Activated CD4-positive, alpha-beta T cell treated with anti-CD3 and anti-CD28 coated beads, Interleukin-2, amount 50 U/mL, for 16 hours (primary cell): ENCODE measurements at regions not wholly inside any gene's neighbourhood (a gene's known extent, or its start where the extent isn't known, plus 50 kb on each side); places are given as distances from the start of the nearest gene placed in this dataset.
"Not testable (repeated sequence)": the region's sequence is repeated elsewhere in the genome, so short reads cannot be mapped to it uniquely, and the experiment has no call there.

Source experiments
- DNase-seq: peaks from one replicate; pipeline ENCODE4 v3.0.0-alpha.2; 2020

DNA sequence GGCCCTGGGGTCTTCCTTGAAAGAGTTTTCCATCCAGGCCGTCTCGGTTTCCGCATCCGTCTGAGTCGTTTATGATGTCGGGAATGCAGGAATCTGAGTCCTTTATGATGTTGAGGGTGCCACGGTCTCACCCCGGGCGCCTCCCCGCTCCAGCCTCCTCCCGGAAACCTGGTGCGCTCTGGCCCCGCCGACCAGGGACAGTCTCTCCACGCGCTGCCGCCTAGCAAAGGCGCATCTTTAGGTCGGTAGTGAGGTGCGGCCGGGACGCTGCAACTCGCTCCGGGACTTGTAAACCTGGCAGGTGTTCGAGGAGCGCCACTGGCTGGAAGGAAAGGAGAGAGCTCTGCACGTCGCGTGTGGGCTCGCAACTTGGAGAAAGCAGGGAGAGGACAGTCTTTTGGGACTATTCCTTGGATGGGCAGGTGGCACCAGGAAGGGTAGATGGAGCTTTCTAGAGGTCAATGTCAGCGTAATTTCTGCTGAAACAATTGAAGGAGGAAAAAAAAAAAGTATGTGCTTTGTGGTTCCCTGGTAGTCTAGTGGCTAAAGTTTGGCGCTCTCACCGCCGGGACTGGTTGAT lies 132.0 kb downstream of the FAM72B start:
- not testable (repeated sequence) for DNase-seq

DNA sequence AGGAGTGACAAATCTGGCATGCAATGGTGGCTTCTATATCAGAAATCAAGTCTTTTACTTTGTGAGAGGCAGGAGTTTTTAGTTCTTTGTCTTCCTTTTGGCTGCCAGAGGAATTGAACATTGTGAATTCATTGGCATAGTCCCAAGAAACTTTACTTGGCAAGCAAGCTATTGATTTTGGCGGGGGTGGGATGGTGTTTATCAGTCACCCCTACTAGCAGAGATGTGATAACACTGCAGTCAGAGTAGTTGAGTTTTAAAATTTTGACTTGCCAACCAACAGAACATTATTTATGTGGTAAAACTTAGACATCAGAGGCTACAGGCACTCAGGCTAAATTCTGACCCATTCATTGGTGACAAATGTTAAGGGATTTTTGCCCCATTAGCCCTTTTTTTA lies 129.2 kb downstream of the FAM72B start:
- DNase-seq = not testable (repeated sequence)

DNA sequence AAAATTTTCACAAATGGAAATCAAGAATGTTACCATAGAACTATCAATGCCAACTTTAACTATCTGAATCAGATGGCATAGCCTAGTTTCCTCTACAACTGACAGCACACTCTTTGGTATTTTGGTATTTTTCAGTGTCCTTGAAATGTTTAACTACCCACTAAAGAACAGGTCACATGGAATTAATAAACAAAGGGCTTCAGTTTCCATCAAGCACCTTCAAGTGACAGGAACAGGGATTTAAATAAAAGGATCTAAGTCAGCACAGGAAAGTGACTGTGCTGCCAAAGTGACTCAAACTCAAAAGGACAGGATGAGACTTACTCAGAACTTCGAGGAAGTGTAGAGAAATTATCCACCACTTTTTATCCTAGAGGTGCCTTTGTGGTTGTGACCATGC lies 117.2 kb downstream of the FAM72B start:
- not testable (repeated sequence) for DNase-seq

DNA sequence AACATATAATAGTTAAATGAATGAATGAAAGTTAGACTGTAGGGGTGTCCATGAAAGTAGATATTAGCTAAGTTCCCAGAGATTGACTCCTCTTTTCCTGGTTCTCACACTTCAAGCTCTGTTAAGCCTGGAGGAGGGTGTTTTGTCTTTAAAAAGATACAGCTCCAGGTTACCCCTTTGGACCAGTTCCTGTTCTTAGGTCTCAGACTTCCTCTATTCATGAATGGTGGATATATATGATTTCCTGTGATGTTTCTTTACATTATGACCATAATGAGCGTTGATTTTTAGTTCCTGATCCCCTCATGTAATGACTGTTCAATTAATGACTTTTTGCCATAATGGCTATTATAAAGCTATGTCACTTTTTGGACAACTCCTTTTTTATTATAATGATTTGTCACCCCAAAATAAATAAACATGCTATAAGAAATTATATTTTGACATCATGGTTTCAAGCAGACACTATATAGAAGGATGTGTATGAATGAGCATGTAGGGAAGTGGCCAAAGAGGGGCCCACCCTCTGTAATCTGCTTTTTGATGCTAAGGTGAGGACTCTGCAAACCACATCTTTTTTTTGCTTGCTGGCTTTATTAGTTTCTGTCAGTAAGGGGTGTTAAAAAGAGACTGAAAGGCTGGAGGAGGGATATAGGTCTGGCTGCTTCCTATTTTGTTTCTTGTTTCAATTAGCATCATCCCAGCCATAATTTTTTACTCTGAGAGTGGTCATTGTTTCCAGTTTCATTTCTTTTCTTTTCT lies 115.2 kb downstream of the FAM72B start:
- not testable (repeated sequence) for DNase-seq

DNA sequence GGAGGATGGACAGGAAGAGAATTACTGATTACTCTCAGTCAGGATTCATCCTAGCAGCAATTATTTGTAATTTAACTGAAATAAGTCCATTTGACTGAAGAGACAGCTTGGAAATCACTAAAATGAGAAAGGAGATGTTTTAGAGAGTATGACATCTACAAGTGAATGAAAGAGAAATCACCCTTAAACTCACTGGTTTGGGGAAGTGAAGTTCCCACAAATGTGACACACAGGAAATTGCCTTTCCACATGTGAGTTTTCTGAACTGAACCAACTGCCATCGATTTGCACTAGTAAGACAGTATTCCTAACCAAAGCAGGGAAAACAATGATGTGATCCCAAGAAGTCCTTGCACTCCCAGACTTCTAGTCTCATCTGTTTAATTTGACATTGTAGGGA lies 110.3 kb downstream of the FAM72B start:
- not testable (repeated sequence) for DNase-seq

DNA sequence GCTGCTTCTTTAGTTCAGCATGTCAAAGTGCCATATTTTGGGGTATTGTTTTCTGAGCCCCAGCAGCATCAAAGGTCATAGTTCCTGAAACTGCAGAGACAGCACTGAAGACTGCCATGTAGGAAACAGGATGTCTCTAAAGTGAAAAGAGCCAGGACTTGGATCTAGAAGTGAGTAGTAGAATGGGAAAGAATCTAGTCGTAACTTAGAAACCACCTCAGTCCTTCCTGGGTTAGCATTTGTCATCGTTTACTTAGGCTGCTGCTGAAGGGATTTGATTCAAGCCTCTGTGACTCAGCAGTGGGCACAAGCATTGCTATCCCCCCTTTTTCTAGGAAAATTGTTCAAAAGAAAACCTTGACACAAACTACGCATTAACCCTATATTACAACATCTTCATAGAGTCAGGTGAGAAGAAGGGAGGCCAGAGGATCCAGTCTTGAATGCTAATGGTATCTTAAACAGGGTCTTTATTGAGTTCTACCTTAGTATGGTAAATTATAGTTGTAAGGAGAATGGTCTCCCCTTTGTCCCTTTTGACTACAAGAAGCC lies 108.8 kb downstream of the FAM72B start:
- DNase-seq = peak; percentile 55

DNA sequence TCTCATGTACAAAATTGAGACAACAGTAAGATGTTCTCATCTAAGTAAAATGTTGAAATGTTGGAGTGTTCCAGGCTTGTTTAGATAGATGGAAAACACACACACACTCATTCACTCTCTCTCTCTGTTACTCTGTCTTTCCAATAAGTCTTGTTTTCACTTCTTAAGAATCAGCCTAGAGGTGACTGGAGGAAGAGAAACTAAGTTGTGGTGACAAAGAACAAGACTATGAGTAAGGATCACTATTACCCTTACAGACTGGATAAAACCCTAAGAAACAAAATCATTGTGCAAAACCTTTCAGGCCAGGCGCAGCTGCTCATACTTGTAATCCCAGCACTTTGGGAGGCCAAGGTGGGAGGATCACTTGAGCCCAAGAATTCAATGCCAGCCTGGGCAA lies 107.5 kb downstream of the FAM72B start:
- DNase-seq = not testable (repeated sequence)

DNA sequence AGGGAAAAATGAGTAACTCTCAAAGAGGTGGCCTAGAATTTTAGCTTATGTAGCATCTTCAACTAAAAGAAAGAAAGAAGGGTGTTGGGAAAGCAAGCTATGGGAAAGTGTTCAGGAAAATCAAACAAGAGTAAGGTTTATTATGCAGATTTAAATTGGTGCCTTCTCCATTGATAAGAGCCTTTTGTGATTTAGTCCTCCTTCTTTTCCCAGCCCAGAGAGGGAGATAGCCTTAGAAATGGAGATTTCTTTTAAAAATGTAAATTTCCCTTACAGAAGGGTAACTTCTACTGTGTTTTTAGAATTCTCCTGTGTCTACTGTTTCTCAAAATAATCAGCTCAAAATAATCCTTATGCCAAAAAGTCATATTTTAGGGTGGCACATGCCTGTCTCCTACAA lies 104.5 kb downstream of the FAM72B start:
- not testable (repeated sequence) for DNase-seq

DNA sequence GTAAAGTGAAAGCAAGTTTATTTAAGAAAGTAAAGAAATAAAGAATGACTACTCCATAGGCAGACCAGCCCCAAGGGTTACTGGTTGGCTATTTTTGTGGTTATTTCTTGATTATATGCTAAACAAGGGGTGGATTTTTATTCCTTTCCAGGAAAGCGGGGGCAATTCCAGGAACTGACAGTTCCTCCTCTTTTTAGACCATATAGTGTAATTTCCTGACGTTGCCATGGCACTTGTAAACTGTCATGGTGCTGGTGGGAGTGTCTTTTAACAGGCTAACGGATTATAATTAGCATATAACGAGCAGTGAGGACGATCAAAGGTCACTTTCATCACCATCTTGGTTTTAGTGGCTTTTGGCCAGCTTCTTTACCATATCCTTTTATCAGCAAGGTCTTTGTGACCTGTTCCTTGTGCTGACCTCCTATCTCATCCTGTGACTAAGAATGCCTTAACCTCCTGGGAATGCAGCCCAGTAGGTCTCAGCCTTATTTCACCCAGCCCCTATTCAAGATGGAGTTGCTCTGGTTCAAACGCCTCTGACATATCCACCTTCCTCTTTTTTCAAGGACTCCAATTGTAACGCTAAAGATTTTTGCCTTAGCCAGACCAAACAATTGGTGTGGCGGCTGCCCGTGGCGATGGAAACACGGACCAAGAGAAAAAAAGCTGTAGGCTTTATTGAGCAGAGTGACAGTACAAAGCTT lies 103.8 kb downstream of the FAM72B start:
- peak; percentile 70 for DNase-seq

DNA sequence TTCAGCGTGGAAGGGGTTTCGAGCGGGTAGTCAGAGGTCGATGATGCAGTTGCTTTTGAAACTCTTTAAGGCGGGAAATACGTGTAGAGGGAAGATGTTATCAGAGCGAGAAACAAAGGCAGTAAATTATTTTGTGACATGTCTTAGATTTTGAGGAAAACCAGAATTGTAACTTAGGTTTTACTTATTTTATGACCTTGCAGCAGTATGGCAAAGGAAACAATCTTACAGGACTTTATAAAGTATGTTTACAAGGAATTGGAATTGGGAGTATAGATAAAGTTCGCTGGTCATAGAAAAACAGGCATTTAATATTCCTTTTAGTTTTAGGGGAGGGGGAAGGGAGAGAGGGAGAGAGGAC lies 103.3 kb downstream of the FAM72B start:
- not testable (repeated sequence) for DNase-seq

DNA sequence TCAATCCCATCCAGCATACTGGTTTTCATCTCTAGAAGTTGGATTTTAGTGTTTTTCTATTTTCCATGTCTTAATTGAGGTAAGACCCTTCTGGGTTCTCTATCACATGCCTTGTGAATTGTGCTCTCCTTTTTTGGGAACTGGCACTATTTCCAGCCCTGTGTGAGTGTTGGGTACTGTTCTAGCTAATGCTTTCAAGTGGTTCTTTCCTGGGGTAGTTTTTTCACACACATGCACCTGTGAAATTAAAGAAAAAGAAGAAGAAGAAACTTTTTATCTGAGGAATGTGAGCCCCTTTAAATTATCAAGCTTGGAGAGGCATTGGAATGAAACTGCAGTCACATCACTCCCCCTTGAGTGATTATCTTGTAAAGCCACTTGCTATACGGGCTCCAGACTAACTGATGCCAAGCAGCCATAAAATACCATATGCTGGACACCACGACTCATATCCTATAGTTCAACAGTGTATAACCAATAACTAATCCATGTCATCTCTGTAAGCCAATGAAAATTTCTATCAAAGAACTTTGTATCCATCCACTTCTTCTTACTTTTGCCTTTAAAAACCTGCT lies 102.4 kb downstream of the FAM72B start:
- not testable (repeated sequence) for DNase-seq

DNA sequence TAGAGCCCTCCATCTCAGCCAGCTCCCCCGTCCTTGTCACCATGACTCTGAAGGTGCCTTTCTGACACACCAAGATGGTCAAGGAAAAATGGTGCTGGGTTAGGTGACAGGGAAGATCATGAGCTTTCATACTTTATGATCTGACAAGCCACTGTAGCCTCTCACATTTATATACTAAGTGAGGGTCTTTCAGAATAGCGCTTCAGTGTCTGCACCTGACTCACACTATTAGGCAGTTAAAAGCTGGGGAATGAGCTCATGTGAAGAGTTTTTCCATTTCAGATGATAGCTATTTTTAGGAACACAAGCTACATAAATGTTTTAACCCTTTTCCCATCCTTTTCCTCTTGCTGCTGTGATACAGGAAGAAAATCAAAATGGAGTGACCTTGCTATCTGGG lies 101.1 kb downstream of the FAM72B start:
- DNase-seq = not testable (repeated sequence)

DNA sequence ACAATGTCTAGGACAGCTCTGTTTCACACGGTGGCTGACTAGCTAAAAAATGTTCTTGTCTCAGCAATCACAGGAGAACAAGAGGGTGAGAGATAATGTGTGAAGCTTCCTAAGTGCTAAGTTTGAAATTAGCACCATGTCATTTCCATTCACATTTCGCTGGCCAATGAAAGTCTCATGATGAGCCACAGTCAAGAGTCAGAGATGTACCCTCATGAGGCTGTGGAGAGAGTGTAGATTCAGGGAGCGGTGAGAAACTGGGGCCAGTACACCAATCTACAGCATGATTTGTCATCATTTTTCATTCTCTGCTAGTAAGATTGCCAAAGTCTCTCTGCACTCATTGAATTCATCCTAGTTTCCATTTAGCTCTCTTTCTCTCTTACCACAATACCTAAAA lies 97.9 kb downstream of the FAM72B start:
- peak; percentile 33 for DNase-seq

DNA sequence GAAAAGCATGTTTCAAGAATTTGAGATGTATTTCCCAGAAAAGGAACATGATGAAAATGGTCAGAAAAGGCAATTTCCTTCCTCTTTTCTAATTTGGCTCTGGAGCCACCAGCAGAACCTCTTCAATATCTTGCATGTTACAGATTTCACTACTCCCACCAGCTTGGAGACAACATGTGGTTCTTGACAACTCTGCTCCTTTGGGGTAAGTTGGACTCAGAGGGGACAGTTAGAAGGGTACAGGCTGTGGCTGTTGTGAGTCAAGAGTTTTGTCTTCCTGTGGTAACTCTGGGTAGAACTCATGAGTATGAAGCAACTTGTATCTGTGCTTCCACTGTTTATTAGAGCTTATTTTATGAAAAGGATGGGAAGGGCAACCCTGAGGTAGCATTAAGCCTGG lies 96.9 kb downstream of the FAM72B start:
- DNase-seq = not testable (repeated sequence)

DNA sequence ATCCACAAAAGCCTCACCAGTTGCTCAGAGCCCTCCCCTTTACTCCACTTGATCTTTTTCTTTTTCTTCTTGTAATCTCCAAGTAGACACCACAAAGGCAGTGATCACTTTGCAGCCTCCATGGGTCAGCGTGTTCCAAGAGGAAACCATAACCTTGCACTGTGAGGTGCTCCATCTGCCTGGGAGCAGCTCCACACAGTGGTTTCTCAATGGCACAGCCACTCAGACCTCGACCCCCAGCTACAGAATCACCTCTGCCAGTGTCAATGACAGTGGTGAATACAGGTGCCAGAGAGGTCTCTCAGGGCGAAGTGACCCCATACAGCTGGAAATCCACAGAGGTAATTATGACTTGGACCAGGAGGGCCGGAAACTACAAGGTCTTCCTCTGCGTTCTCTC lies 95.6 kb downstream of the FAM72B start:
- not testable (repeated sequence) for DNase-seq

DNA sequence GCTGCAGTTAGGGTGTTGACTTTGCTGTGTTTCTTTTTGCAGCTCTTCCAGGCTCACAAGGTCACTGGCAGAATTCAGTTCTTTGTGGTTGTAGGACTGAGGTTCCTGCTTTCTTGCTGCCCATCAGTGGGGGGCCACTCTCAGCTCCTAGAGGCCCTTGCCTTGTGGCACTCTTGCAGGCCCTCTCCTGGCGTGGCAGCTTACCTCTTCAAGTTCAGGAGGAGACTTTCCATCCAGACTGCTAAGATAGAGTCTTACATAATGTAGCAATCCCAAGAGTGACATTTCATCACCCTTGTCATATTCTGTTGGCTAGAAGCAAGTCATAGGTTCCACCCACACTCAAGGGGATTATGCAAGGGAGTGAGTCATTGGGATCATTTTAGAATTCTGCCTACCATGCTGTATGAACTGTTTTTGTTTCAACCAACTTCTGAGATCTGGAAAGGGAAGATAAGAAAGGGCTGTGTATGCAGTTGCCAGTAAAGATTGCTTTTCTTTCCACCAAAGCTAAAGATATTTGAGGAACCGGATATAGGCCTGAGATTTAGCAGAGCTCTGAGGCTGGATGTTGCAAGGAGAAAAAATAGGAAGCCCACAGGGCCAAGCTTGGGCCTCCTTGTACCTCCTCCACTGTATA lies 91.7 kb downstream of the FAM72B start:
- DNase-seq = not testable (repeated sequence)

DNA sequence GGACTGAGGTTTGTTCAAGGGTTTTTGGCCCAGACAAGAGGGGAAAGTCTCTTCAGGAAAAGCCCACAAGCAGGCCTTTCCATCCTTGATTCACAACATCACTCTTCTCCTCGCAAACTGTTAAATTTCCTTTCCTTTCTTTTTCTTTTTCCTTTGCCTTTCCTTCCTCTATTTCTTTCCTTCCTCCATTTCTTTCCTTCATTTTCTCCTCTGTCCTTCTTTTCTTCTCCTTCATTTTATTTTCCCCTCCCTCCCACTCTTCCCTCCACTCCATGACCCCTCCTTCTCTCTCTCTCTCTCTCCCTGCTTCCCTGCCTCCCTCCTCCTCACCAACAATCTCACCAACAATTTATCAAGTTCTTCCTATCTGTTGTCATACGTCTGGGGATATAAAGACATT lies 89.1 kb downstream of the FAM72B start:
- DNase-seq = not testable (repeated sequence)

DNA sequence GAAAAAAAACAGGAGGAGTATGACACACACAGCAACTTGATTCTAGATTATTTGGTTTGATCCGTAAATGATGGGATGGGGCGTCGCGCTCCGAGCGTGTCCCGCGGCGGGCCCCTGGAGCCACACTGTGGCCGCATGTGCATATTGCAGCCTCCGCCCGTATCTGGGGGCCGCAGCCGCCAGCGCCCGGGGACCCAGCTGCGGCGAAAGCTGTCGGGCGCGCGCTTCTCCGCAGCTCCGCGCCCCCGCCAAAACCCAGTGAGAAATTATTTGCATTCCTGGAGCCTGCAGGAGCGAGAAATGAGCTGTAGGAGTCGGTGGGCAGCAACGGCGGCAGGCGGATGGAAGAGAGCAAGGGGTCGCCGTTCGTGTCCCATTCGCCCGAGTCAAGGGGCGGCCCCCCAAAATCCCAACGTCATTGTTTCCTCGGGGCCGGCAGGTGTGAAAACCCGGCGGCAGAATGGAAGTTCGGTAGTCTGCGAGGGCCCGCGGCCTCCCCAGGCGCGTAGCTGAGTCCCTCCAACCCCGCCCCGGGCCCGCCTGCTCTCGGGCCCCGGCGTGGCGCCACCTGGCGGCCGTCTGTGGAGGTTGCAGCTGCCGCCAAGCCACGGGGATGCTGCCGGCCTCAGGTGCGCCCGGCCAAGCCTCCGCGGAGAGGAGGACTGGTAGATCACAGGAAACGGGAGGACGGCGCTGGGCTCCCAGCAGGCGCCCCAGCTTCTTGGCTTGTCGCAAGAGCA lies 86.8 kb downstream of the FAM72B start:
- DNase-seq = peak; percentile 87

DNA sequence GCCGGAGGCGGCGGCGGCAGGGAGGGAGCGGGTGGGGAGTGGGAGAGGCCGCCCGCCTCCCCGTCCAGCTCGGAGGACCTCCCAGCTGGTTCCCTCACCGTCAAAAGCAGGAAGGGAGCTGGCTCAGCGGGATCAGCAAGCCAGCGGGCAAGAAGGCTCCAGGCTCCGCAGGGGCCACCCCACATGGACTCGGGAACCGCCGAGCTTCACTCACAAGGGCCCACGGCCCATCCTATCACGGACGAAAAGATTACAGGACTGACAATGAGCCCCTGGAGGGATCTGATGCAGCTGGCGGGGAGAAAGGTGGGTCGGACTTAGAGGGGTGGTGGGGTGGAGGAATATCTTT lies 86.3 kb downstream of the FAM72B start:
- DNase-seq = not testable (repeated sequence)

DNA sequence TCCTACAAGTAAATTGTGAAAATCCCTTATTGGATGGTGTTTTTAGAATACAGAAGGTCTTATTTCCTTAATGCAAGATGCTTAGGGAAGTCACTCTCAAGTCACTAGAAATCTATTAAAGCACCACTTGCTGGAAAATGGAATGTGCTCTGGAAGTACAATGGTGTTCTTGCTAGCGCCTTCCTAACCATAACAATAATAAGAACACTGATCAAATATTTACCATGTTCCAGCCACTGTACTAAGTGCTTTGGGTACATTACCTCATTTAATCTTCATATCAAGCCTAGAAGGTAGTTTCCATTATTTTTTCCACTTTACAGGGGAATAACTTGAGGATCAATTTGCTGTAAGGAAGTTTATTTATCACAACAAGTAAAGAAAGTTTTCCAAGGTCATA lies 75.1 kb downstream of the FAM72B start:
- not testable (repeated sequence) for DNase-seq

DNA sequence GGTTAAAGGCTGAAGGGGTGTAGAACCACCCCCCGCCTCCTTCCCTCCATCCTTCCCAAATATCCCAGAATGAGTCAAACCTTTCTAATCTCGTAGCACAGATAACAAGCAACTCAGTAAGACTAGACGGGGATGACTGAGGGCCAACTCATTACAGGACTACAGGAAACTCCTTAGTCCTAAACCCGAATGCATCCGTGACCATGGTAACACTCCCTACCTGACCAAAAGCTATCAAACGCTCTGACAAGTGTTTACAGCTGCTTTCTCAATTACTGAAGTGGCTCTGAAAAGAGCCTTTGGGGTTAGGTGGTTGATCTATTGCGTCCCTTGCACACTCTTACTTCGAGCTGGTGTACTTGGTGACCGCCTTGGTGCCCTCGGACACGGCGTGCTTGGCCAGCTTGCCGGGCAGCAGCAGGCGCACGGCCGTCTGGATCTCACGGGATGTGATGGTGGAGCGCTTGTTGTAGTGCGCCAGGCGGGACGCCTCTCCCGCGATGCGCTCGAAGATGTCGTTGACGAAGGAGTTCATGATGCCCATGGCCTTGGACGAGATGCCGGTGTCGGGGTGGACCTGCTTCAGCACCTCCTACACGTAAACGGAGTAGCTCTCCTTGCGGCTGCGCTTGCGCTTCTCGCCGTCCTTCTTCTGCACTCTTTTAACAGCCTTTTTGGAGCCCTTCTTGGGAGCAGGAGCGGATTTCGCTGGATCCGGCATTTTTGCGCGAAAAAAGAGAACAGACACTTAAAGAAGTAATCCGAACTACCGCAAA lies 67.4 kb downstream of the FAM72B start:
- DNase-seq = not testable (repeated sequence)

DNA sequence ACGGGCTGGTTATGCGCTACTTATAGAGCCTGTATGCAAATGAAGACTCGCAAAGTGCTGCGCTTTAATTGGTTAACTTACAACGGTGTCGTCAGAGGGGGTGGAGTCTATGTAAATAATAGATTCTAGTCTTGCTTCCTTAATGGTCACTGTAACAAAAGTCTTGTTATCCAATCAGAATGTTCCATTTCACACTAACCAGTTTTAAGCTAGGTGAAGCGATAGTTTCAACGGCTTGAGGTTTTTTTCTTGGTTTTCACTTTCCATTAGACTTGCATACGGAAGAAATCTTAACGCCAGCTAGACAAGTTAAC lies 66.9 kb downstream of the FAM72B start:
- DNase-seq = not testable (repeated sequence)
